ENCODE measurements at regions not wholly inside any gene's neighbourhood (a gene's known extent, or its start where the extent isn't known, plus 50 kb on each side); places are given as distances from the start of the nearest gene placed in this dataset.

DNA sequence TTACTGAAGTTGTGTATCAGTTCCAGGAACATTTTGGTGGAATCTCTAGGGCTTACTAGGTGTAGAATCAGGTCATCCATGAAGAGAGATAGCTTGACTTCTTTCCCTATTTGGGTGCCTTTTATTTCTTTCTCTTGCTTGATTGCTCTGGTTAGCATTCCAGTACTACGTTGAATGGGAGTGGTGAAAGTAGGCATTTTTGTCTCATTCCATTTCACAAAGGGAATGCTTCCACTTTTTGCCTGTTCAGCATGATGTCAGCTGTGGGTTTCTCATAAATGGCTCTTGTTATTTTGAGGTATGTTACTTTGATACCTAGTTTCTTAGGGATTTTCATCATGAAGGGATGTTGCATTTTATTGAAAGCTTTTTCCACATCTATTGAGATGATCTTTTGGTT lies 195.3 kb downstream of the MOXD1 start:
- no peak overlapping the region for H3K4me3 ChIP-seq (ENCODE audit: control insufficient read depth in 2 of 3, extremely low read depth in 1 of 3, insufficient read depth in 2 of 3, low read depth in 1 of 3, low read length in 3 of 3)
- H3K79me2 ChIP-seq (ENCODE audit: control insufficient read depth, insufficient read depth, low read length): no peaks in the 10 kb centered on the region
- H2AFZ ChIP-seq (ENCODE audit: control insufficient read depth, low read length): no peak overlapping the region
- DNase-seq (ENCODE audit: low read depth, low spot score) (no peak), FAIRE-seq (no peak)
- no peaks in the 10 kb centered on the region for H3K27me3 ChIP-seq (ENCODE audit: control insufficient read depth, extremely low read depth, insufficient read depth, low read length)
- H3K27ac ChIP-seq (ENCODE audit: control insufficient read depth, insufficient read depth, low read length): no peak overlapping the region
- no peak overlapping the region for H3K4me2 ChIP-seq (ENCODE audit: control insufficient read depth, extremely low read depth, insufficient read depth, low read depth, low read length)
- no peak overlapping the region for H3K9ac ChIP-seq (ENCODE audit: control insufficient read depth, extremely low read depth, insufficient read depth, low read length)
- no peaks in the 10 kb centered on the region for H3K36me3 ChIP-seq (ENCODE audit: control insufficient read depth in 2 of 2, extremely low read depth in 1 of 2, insufficient read depth in 2 of 2, low read length in 2 of 2)
- H3K9me3 ChIP-seq (ENCODE audit: control insufficient read depth, low read depth, low read length): no peaks in the 10 kb centered on the region
- TF ChIP-seq, protein P1, sequence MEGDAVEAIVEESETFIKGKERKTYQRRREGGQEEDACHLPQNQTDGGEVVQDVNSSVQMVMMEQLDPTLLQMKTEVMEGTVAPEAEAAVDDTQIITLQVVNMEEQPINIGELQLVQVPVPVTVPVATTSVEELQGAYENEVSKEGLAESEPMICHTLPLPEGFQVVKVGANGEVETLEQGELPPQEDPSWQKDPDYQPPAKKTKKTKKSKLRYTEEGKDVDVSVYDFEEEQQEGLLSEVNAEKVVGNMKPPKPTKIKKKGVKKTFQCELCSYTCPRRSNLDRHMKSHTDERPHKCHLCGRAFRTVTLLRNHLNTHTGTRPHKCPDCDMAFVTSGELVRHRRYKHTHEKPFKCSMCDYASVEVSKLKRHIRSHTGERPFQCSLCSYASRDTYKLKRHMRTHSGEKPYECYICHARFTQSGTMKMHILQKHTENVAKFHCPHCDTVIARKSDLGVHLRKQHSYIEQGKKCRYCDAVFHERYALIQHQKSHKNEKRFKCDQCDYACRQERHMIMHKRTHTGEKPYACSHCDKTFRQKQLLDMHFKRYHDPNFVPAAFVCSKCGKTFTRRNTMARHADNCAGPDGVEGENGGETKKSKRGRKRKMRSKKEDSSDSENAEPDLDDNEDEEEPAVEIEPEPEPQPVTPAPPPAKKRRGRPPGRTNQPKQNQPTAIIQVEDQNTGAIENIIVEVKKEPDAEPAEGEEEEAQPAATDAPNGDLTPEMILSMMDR (optimal IDR thresholded peaks at IDR 0.05 in 1 of 3, IDR thresholded peaks at IDR 0.05 in 1 of 3, conservative IDR thresholded peaks at IDR 0.05 in 1 of 3; ENCODE audit: extremely low read depth in 1 of 3, insufficient read depth in 2 of 3, low read length in 3 of 3): no peak
- TF ChIP-seq EZH2 (IDR thresholded peaks at IDR 0.05; ENCODE audit: low read length): no peak
- dilution Hi-C loops (cut with MboI; ENCODE audit: extremely low pct_ligation_motif_present, low sequenced_read_pairs): no loop called here
- H3K4me1 ChIP-seq (ENCODE audit: control insufficient read depth, extremely low read depth, insufficient read depth, low read length): peaks cover 6% of the 10 kb centered on the region
- H4K20me1 ChIP-seq (ENCODE audit: control insufficient read depth, extremely low read depth, insufficient read depth, low read length): no peaks in the 10 kb centered on the region
- no peaks in the 10 kb centered on the region for H3K9me1 ChIP-seq (ENCODE audit: control insufficient read depth, extremely low read depth, insufficient read depth, low read length)

DNA sequence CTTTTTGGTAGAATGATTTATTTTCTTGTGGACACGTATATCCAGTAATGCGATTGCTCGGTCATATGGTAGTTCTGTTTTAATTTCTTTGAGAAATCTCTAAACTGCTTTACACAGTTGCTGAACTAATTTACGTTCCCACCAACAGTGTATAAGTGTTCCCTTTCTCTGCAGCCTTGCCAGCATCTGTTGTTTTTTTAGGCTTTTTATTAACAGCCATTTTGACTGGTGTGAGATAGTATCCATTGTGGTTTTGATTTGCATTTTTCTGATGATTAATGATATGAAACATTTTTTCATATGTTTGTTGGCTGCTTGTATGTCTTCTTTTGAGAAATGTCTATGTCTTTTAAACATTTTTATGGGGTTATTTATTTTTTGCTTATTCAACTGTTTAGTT lies 196.7 kb downstream of the MOXD1 start:
- Histone ChIP-seq H3K9ac (ENCODE audit: control insufficient read depth, extremely low read depth, insufficient read depth, low read length) (no peak overlapping the region), H3K9me1 (ENCODE audit: control insufficient read depth, extremely low read depth, insufficient read depth, low read length) (no peaks in the 10 kb centered on the region), H2AFZ (ENCODE audit: control insufficient read depth, low read length) (no peak overlapping the region), H3K4me3 (ENCODE audit: control insufficient read depth in 2 of 3, extremely low read depth in 1 of 3, insufficient read depth in 2 of 3, low read depth in 1 of 3, low read length in 3 of 3) (no peak overlapping the region), H3K27me3 (ENCODE audit: control insufficient read depth, extremely low read depth, insufficient read depth, low read length) (no peaks in the 10 kb centered on the region), H3K4me2 (ENCODE audit: control insufficient read depth, extremely low read depth, insufficient read depth, low read depth, low read length) (no peak overlapping the region), H3K9me3 (ENCODE audit: control insufficient read depth, low read depth, low read length) (no peaks in the 10 kb centered on the region), H4K20me1 (ENCODE audit: control insufficient read depth, extremely low read depth, insufficient read depth, low read length) (no peaks in the 10 kb centered on the region), H3K4me1 (ENCODE audit: control insufficient read depth, extremely low read depth, insufficient read depth, low read length) (peaks cover 3% of the 10 kb centered on the region), H3K36me3 (ENCODE audit: control insufficient read depth in 2 of 2, extremely low read depth in 1 of 2, insufficient read depth in 2 of 2, low read length in 2 of 2) (no peaks in the 10 kb centered on the region), H3K79me2 (ENCODE audit: control insufficient read depth, insufficient read depth, low read length) (no peaks in the 10 kb centered on the region), H3K27ac (ENCODE audit: control insufficient read depth, insufficient read depth, low read length) (no peak overlapping the region)
- FAIRE-seq (no peak), DNase-seq (ENCODE audit: low read depth, low spot score) (no peak)
- TF ChIP-seq EZH2 (IDR thresholded peaks at IDR 0.05; ENCODE audit: low read length): no peak
- TF ChIP-seq, protein P1 (optimal IDR thresholded peaks at IDR 0.05 in 1 of 3, IDR thresholded peaks at IDR 0.05 in 1 of 3, conservative IDR thresholded peaks at IDR 0.05 in 1 of 3; ENCODE audit: extremely low read depth in 1 of 3, insufficient read depth in 2 of 3, low read length in 3 of 3): no peak
- dilution Hi-C loops (cut with MboI; ENCODE audit: extremely low pct_ligation_motif_present, low sequenced_read_pairs): no loop called here

Data from keratinocyte (primary cell).